B cell (primary cell): ENCODE measurements at regions not wholly inside any gene's neighbourhood (a gene's known extent, or its start where the extent isn't known, plus 50 kb on each side); places are given as distances from the start of the nearest gene placed in this dataset.

Experiments used
- ATAC-seq: fragments of 200-7000 bp; cut with Tn5 transposase; one replicate; pipeline ENCODE4 v1.10.0; 2021; ENCODE audit warnings: low read depth, mild to moderate bottlenecking, moderate number of reproducible peaks, moderate library complexity
- CTCF ChIA-PET: fragments of 350-600 bp; sonication (Branson Sonifier 250); formaldehyde crosslinking; loops from one replicate; lab custom pipeline; 2021; ENCODE audit warnings: antibody characterized with exemption, inconsistent platforms; lab: Charles Lee
- POLR2A ChIA-PET: fragments of 350-600 bp; sonication (Branson Sonifier 250); formaldehyde crosslinking; loops from one replicate; lab custom pipeline; 2021; ENCODE audit warnings: antibody characterized with exemption; lab: Charles Lee
- DNase-seq: peaks from one replicate; pipeline ENCODE4 v3.0.0; 2013
- H2AFZ ChIP-seq: 2 replicates; pipeline ENCODE4 v1.6.1; 2012; ENCODE audit warnings: mild to moderate bottlenecking, low read depth, low read length; ENCODE audit not compliant: insufficient read depth, poor library complexity, severe bottlenecking
- H3K27ac ChIP-seq, 2 donors: 1 replicate in 1 of 2; 2 replicates in 1 of 2; pipeline ENCODE4 v1.5.1; 2012 to 2013; ENCODE audit warnings: low read length in 2 of 2, mild to moderate bottlenecking in 2 of 2, moderate library complexity in 1 of 2
- H3K27me3 ChIP-seq, 4 experiments: fragments of 200-600 bp in 1 of 4; sonication (generic) in 1 of 4; replicated peaks in 1 of 4; 1 replicate in 2 of 4; 2 replicates in 2 of 4; pipeline versions ENCODE4 v1.6.1 to v1.7.0; 2013 to 2016; ENCODE audit warnings: low read length in 3 of 4, mild to moderate bottlenecking in 2 of 4, mixed read lengths in 1 of 4, moderate library complexity in 1 of 4; ENCODE audit not compliant: insufficient read depth in 4 of 4, control insufficient read depth in 3 of 4; ENCODE audit errors: control extremely low read depth in 1 of 4
- H3K36me3 ChIP-seq, 2 experiments: replicated peaks in 1 of 2; 1 replicate in 1 of 2; 2 replicates in 1 of 2; pipeline versions ENCODE4 v1.6.1 to v1.7.1; 2013; ENCODE audit warnings: low read length in 1 of 2; ENCODE audit not compliant: insufficient read depth in 2 of 2, control insufficient read depth in 1 of 2; ENCODE audit errors: control extremely low read depth in 1 of 2, extremely low read depth in 1 of 2
- H3K4me1 ChIP-seq, 2 donors: fragments of 200-600 bp in 1 of 2; sonication (generic) in 1 of 2; 1 replicate in 1 of 2; 2 replicates in 1 of 2; pipeline versions ENCODE4 v1.5.1 to v1.6.1; 2013 to 2017; ENCODE audit warnings: low read length in 2 of 2; ENCODE audit not compliant: control insufficient read depth in 2 of 2, insufficient read depth in 2 of 2
- H3K4me2 ChIP-seq: replicated peaks from 2 replicates; pipeline ENCODE3; 2012; ENCODE audit warnings: mild to moderate bottlenecking, low read depth, low read length; ENCODE audit not compliant: poor library complexity, severe bottlenecking
- H3K4me3 ChIP-seq, 5 experiments: fragments of 200-600 bp in 1 of 5; sonication (generic) in 1 of 5; 1 replicate in 3 of 5; 2 replicates in 2 of 5; pipeline versions ENCODE4 v1.5.1 to v1.7.0; 2011 to 2016; ENCODE audit warnings: low read length in 4 of 5, mild to moderate bottlenecking in 4 of 5, low read depth in 2 of 5, control low read depth in 1 of 5, moderate library complexity in 1 of 5; ENCODE audit not compliant: insufficient read depth in 1 of 5; ENCODE audit errors: control extremely low read depth in 1 of 5, extremely low read depth in 1 of 5
- H3K79me2 ChIP-seq: fragments of 200-600 bp; sonication (generic); one replicate; pipeline ENCODE4 v1.6.0; 2016; ENCODE audit warnings: low read length; ENCODE audit not compliant: control insufficient read depth, insufficient read depth
- H3K9ac ChIP-seq: fragments of 200-600 bp; sonication (generic); 2 replicates; pipeline ENCODE4 v1.6.1; 2017; ENCODE audit warnings: mild to moderate bottlenecking, low read length, moderate library complexity
- H3K9me3 ChIP-seq, 3 donors: one replicate each; pipeline versions ENCODE4 v1.6.1 to v1.7.1; 2013; ENCODE audit warnings: low read length in 2 of 3; ENCODE audit not compliant: control insufficient read depth in 2 of 3, insufficient read depth in 1 of 3; ENCODE audit errors: control extremely low read depth in 1 of 3
- H4K20me1 ChIP-seq: 2 replicates; pipeline ENCODE4 v1.6.0; 2012; ENCODE audit warnings: mild to moderate bottlenecking, low read length; ENCODE audit not compliant: insufficient read depth, control insufficient read depth, poor library complexity, severe bottlenecking
- H3K27ac Mint-ChIP-seq: one replicate; pipeline ENCODE4 v1.8.0; 2021; ENCODE audit warnings: mixed read lengths
- H3K27me3 Mint-ChIP-seq: one replicate; pipeline ENCODE4 v1.8.0; 2021; ENCODE audit warnings: mixed read lengths
- H3K4me1 Mint-ChIP-seq: one replicate; pipeline ENCODE4 v1.8.0; 2021; ENCODE audit warnings: mixed read lengths
- H3K4me3 Mint-ChIP-seq: one replicate; pipeline ENCODE4 v1.8.0; 2021; ENCODE audit warnings: mixed read lengths
- H3K9me3 Mint-ChIP-seq: one replicate; pipeline ENCODE4 v1.8.0; 2022; ENCODE audit warnings: mixed read lengths; ENCODE audit not compliant: insufficient read depth
- EZH2 ChIP-seq: IDR thresholded peaks from 2 replicates; pipeline ENCODE4 v1.6.1; 2012; ENCODE audit warnings: borderline replicate concordance, low read depth, mild to moderate bottlenecking, moderate library complexity, low read length; ENCODE audit not compliant: insufficient read depth, poor library complexity, severe bottlenecking
- WGBS: methylation state at CpG from one replicate; pipeline ENCODE4 v1.1.5; 2013; ENCODE audit warnings: missing lambda C conversion rate; ENCODE audit not compliant: insufficient coverage; 5-methylcytosine and 5-hydroxymethylcytosine counted together
- intact Hi-C: fragments of 100-400 bp; cut with micrococcal nuclease; formaldehyde crosslinking; loops from one replicate; pipeline ENCODE4 v1.10.0; 2022
- TF ChIP-seq, protein P1 (sequence below): fragments of 200-600 bp; IDR thresholded peaks from one replicate; pipeline ENCODE4 v1.8.0; 2022; ENCODE audit warnings: antibody characterized with exemption, mild to moderate bottlenecking

DNA sequence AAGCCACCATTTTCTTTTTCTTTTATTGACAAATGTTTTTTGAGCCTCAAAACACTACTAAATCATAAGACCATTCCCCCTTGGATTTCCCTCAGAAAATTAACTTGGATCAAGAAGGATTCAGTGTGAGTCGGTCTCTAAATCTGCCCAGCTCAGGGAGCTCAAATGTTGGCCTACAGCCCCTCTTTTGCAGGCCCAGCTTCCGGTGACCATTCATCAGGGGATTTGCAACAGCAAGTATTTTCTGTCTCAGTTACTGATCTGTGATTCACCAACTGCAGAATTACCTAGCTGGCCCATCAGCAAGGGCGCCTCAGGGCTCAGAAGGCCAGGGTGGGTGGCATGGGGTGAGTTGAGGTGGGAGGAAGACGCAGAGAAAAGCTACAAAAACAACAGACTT lies 318.1 kb downstream of the CDC5L start:
- H4K20me1 ChIP-seq = no peaks in the 10 kb centered on the region
- 100% methylated on average over 2 of the region's 4 CpGs for WGBS
- H3K27ac ChIP-seq = no peak overlapping the region
- Mint-ChIP-seq H3K4me1 (no peaks in the 10 kb centered on the region), H3K4me3 (no peak overlapping the region), H3K27ac (no peak overlapping the region), H3K27me3 (peaks cover 4% of the 10 kb centered on the region), H3K9me3 (no peaks in the 10 kb centered on the region)
- H2AFZ ChIP-seq = no peak overlapping the region
- H3K4me3 ChIP-seq = no peak overlapping the region
- CTCF ChIA-PET = no interaction called here
- POLR2A ChIA-PET = no interaction called here
- no peaks in the 10 kb centered on the region for H3K79me2 ChIP-seq
- no peaks in the 10 kb centered on the region for H3K27me3 ChIP-seq
- no peak overlapping the region for H3K9ac ChIP-seq
- ATAC-seq (no peak), DNase-seq (no peak)
- no peaks in the 10 kb centered on the region for H3K36me3 ChIP-seq
- no peaks in the 10 kb centered on the region for H3K4me1 ChIP-seq
- intact Hi-C loops = no loop called here
- H3K4me2 ChIP-seq = no peak overlapping the region
- TF ChIP-seq, protein P1, sequence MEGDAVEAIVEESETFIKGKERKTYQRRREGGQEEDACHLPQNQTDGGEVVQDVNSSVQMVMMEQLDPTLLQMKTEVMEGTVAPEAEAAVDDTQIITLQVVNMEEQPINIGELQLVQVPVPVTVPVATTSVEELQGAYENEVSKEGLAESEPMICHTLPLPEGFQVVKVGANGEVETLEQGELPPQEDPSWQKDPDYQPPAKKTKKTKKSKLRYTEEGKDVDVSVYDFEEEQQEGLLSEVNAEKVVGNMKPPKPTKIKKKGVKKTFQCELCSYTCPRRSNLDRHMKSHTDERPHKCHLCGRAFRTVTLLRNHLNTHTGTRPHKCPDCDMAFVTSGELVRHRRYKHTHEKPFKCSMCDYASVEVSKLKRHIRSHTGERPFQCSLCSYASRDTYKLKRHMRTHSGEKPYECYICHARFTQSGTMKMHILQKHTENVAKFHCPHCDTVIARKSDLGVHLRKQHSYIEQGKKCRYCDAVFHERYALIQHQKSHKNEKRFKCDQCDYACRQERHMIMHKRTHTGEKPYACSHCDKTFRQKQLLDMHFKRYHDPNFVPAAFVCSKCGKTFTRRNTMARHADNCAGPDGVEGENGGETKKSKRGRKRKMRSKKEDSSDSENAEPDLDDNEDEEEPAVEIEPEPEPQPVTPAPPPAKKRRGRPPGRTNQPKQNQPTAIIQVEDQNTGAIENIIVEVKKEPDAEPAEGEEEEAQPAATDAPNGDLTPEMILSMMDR = no peak
- no peak for TF ChIP-seq EZH2
- H3K9me3 ChIP-seq = no peaks in the 10 kb centered on the region

GRCh38 chr6:44706011-44706410 lies 318.5 kb downstream of the CDC5L start:
- ChIA-PET CTCF (no interaction called here), POLR2A (no interaction called here)

More at GRCh38 chr6:44706011-44706410, 318.5 kb downstream of the CDC5L start:
- intact Hi-C loops = no loop called here
- Histone ChIP-seq H3K27ac (no peak overlapping the region), H3K36me3 (no peaks in the 10 kb centered on the region), H3K27me3 (no peaks in the 10 kb centered on the region), H3K4me1 (no peaks in the 10 kb centered on the region), H4K20me1 (no peaks in the 10 kb centered on the region), H3K4me2 (no peak overlapping the region), H2AFZ (no peak overlapping the region), H3K9ac (no peak overlapping the region), H3K79me2 (no peaks in the 10 kb centered on the region), H3K4me3 (no peak overlapping the region), H3K9me3 (no peaks in the 10 kb centered on the region)
- ATAC-seq (no peak), DNase-seq (no peak)
- Mint-ChIP-seq H3K4me1 (no peaks in the 10 kb centered on the region), H3K4me3 (no peak overlapping the region), H3K9me3 (no peaks in the 10 kb centered on the region), H3K27me3 (peaks cover 4% of the 10 kb centered on the region), H3K27ac (no peak overlapping the region)
- TF ChIP-seq, protein P1 = no peak
- TF ChIP-seq EZH2 = no peak
- 94% methylated on average over 5 of the region's 5 CpGs for WGBS
